H9 (cell line): ENCODE measurements at regions not wholly inside any gene's neighbourhood (a gene's known extent, or its start where the extent isn't known, plus 50 kb on each side); places are given as distances from the start of the nearest gene placed in this dataset.

Source experiments
- DNase-seq: peaks from one replicate; pipeline ENCODE4 v3.0.0-alpha.2; 2017
- H2AFZ ChIP-seq: one replicate; pipeline ENCODE4 v1.6.1; 2013; ENCODE audit warnings: mild to moderate bottlenecking, low read length, control low read depth, moderate library complexity
- H2AK5ac ChIP-seq: 2 replicates; pipeline ENCODE4 v1.6.1; 2013; ENCODE audit warnings: low read length, control low read depth, mixed read lengths; ENCODE audit not compliant: insufficient read length
- H2BK120ac ChIP-seq: one replicate; pipeline ENCODE4 v1.6.1; 2013; ENCODE audit warnings: low read depth, mild to moderate bottlenecking, low read length, control low read depth, inconsistent platforms; ENCODE audit not compliant: poor library complexity, severe bottlenecking
- H2BK12ac ChIP-seq: 2 replicates; pipeline ENCODE4 v1.6.1; 2013; ENCODE audit warnings: low read length, control low read depth, mixed read lengths, low read depth; ENCODE audit not compliant: insufficient read length
- H2BK15ac ChIP-seq: 2 replicates; pipeline ENCODE4 v1.6.1; 2013; ENCODE audit warnings: low read depth, low read length, control low read depth
- H2BK20ac ChIP-seq: one replicate; pipeline ENCODE4 v1.6.1; 2013; ENCODE audit warnings: low read depth, mild to moderate bottlenecking, low read length, control low read depth, inconsistent platforms; ENCODE audit not compliant: poor library complexity, severe bottlenecking
- H2BK5ac ChIP-seq: 2 replicates; pipeline ENCODE4 v1.6.1; 2013; ENCODE audit warnings: low read length, control low read depth, mixed read lengths; ENCODE audit not compliant: insufficient read length
- H3K14ac ChIP-seq: 2 replicates; pipeline ENCODE4 v1.6.1; 2013; ENCODE audit warnings: low read length, control low read depth; ENCODE audit not compliant: insufficient read depth
- H3K18ac ChIP-seq: 2 replicates; pipeline ENCODE4 v1.6.1; 2013; ENCODE audit warnings: low read depth, mild to moderate bottlenecking, mixed read lengths, low read length, control low read depth; ENCODE audit not compliant: insufficient read length
- H3K23ac ChIP-seq: 2 replicates; pipeline ENCODE4 v1.6.1; 2013; ENCODE audit warnings: low read length, control low read depth, mixed read lengths, low read depth; ENCODE audit not compliant: insufficient read length
- H3K23me2 ChIP-seq: 2 replicates; pipeline ENCODE4 v1.6.1; 2013; ENCODE audit warnings: low read depth, mild to moderate bottlenecking, mixed read lengths, low read length, control low read depth; ENCODE audit not compliant: insufficient read length, poor library complexity, severe bottlenecking
- H3K27ac ChIP-seq: 2 replicates; pipeline ENCODE4 v1.5.1; 2013; ENCODE audit warnings: low read length, control low read depth, mixed read lengths, low read depth; ENCODE audit not compliant: insufficient read length
- H3K27me3 ChIP-seq: 2 replicates; pipeline ENCODE4 v1.6.1; 2013; ENCODE audit warnings: low read length, control low read depth, inconsistent platforms; ENCODE audit not compliant: insufficient read depth
- H3K4ac ChIP-seq: 2 replicates; pipeline ENCODE4 v1.6.1; 2013; ENCODE audit warnings: low read depth, mild to moderate bottlenecking, control low read depth, inconsistent platforms, low read length, moderate library complexity
- H3K4me1 ChIP-seq: 2 replicates; pipeline ENCODE4 v1.6.1; 2013; ENCODE audit warnings: low read length, control low read depth, inconsistent platforms; ENCODE audit not compliant: insufficient read depth
- H3K4me2 ChIP-seq: 2 replicates; pipeline ENCODE4 v1.6.1; 2013; ENCODE audit warnings: low read length, control low read depth, mixed read lengths; ENCODE audit not compliant: insufficient read length, insufficient read depth
- H3K56ac ChIP-seq: 2 replicates; pipeline ENCODE4 v1.6.1; 2013; ENCODE audit warnings: low read depth, mild to moderate bottlenecking, mixed read lengths, low read length, control low read depth; ENCODE audit not compliant: insufficient read length
- H3K79me1 ChIP-seq: 2 replicates; pipeline ENCODE4 v1.6.1; 2013; ENCODE audit warnings: low read depth, mild to moderate bottlenecking, moderate library complexity, low read length, control low read depth, inconsistent platforms; ENCODE audit not compliant: insufficient read depth, poor library complexity, severe bottlenecking
- H3K79me2 ChIP-seq: 2 replicates; pipeline ENCODE4 v1.6.1; 2013; ENCODE audit warnings: low read length, control low read depth, inconsistent platforms; ENCODE audit not compliant: insufficient read depth
- H3K9ac ChIP-seq: 2 replicates; pipeline ENCODE4 v1.6.1; 2013; ENCODE audit warnings: low read length, control low read depth, mixed read lengths; ENCODE audit not compliant: insufficient read length; ENCODE audit errors: extremely low read depth
- H3K9me3 ChIP-seq: one replicate; pipeline ENCODE4 v1.6.1; 2013; ENCODE audit warnings: low read depth, low read length, inconsistent platforms; ENCODE audit not compliant: control insufficient read depth
- H3T11ph ChIP-seq: one replicate; pipeline ENCODE4 v1.6.1; 2013; ENCODE audit warnings: mild to moderate bottlenecking, low read length, control low read depth, inconsistent platforms
- H4K20me1 ChIP-seq: one replicate; pipeline ENCODE4 v1.6.1; 2013; ENCODE audit not compliant: control insufficient read depth, insufficient read length, insufficient read depth
- H4K5ac ChIP-seq: 2 replicates; pipeline ENCODE4 v1.6.1; 2013; ENCODE audit warnings: low read depth, mild to moderate bottlenecking, mixed read lengths, low read length, control low read depth; ENCODE audit not compliant: insufficient read length
- H4K8ac ChIP-seq: replicated peaks from 2 replicates; pipeline ENCODE4 v1.6.1; 2013; ENCODE audit warnings: low read length, control low read depth, mixed read lengths, low read depth; ENCODE audit not compliant: insufficient read length
- H4K91ac ChIP-seq: 2 replicates; pipeline ENCODE4 v1.6.1; 2013; ENCODE audit warnings: low read depth, mild to moderate bottlenecking, moderate library complexity, mixed read lengths, low read length, control low read depth; ENCODE audit not compliant: insufficient read length
- H3K27ac Mint-ChIP-seq, 3 experiments: 2 replicates in 2 of 3; 3 replicates in 1 of 3; pipeline ENCODE4 v1.8.0; 2020 to 2021; ENCODE audit warnings: mixed read lengths in 3 of 3, mild to moderate bottlenecking in 1 of 3, moderate library complexity in 1 of 3
- H3K27me3 Mint-ChIP-seq: 2 replicates; pipeline ENCODE4 v1.8.0; 2021; ENCODE audit warnings: low read depth, mild to moderate bottlenecking, moderate library complexity, mixed read lengths
- H3K36me3 Mint-ChIP-seq, 3 experiments: 2 replicates in 2 of 3; 3 replicates in 1 of 3; pipeline ENCODE4 v1.8.0; 2020 to 2021; ENCODE audit warnings: low read depth in 3 of 3, mixed read lengths in 3 of 3; ENCODE audit not compliant: insufficient read depth in 1 of 3
- H3K4me1 Mint-ChIP-seq, 2 experiments: 2 replicates each; pipeline ENCODE4 v1.8.0; 2020; ENCODE audit warnings: mixed read lengths in 2 of 2
- H3K4me3 Mint-ChIP-seq, 2 experiments: 2 replicates in 1 of 2; 3 replicates in 1 of 2; pipeline ENCODE4 v1.8.0; 2020 to 2021; ENCODE audit warnings: mild to moderate bottlenecking in 2 of 2, mixed read lengths in 2 of 2, moderate library complexity in 1 of 2
- H3K9me3 Mint-ChIP-seq, 2 experiments: 2 replicates in 1 of 2; 3 replicates in 1 of 2; pipeline ENCODE4 v1.8.0; 2020; ENCODE audit warnings: mild to moderate bottlenecking in 2 of 2, mixed read lengths in 2 of 2, moderate library complexity in 1 of 2
- WGBS: extraction: QIAGEN DNeasy Blood & Tissue Kit; methylation state at CpG from one replicate; pipeline ENCODE4 v1.1.7; 2013; ENCODE audit warnings: missing lambda C conversion rate, low lambda C conversion rate, mixed read lengths; ENCODE audit not compliant: insufficient read length; ENCODE audit errors: extremely low coverage; 5-methylcytosine and 5-hydroxymethylcytosine counted together
- TF ChIP-seq, protein P1 (sequence below): fragments of 200-600 bp; sonication (generic); conservative IDR thresholded peaks from 3 replicates; pipeline ENCODE4 v1.8.0; 2021; ENCODE audit warnings: antibody characterized with exemption, mild to moderate bottlenecking

DNA sequence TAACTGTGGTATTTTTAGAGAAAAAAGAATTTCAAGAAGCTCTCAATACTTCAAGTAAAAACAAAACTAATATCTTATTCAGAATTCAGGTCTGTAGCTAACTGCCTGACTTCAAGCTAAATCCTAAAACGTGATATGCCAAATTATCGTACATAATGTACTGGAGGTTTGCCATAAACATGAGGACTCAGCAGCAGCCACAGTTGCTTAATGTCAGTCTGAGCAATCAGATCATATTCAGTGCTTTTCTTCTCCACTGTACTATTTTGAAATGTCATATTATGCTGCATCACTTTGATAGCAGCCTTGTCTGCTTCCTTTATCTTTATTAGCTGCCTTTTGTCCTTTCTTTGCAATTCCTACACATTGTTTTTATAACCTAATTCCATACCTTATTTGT is 265.1 kb upstream of the EDNRB start:
- Histone ChIP-seq H4K5ac (no peak overlapping the region), H2BK12ac (no peak overlapping the region), H2BK5ac (no peak overlapping the region), H2AFZ (no peak overlapping the region), H3K27ac (no peak overlapping the region), H2BK20ac (no peak overlapping the region), H3K23ac (no peak overlapping the region), H3K79me2 (no peaks in the 10 kb centered on the region), H3K14ac (no peak overlapping the region), H2AK5ac (no peak overlapping the region), H3T11ph (no peak overlapping the region), H3K56ac (no peak overlapping the region), H4K20me1 (no peaks in the 10 kb centered on the region), H3K27me3 (no peaks in the 10 kb centered on the region), H2BK120ac (no peak overlapping the region), H3K23me2 (no peaks in the 10 kb centered on the region), H4K91ac (no peak overlapping the region), H3K18ac (no peak overlapping the region), H3K4ac (no peak overlapping the region), H3K9me3 (no peaks in the 10 kb centered on the region), H3K4me1 (no peaks in the 10 kb centered on the region), H3K4me2 (no peak overlapping the region), H2BK15ac (no peak overlapping the region), H4K8ac (no peak overlapping the region), H3K9ac (no peak overlapping the region), H3K79me1 (no peaks in the 10 kb centered on the region)
- no peaks in the 10 kb centered on the region for H3K27me3 Mint-ChIP-seq
- no peak overlapping the region for H3K27ac Mint-ChIP-seq
- DNase-seq = no peak
- no CpG with 5 or more reads among the region's 2 CpGs for WGBS
- TF ChIP-seq, protein P1, sequence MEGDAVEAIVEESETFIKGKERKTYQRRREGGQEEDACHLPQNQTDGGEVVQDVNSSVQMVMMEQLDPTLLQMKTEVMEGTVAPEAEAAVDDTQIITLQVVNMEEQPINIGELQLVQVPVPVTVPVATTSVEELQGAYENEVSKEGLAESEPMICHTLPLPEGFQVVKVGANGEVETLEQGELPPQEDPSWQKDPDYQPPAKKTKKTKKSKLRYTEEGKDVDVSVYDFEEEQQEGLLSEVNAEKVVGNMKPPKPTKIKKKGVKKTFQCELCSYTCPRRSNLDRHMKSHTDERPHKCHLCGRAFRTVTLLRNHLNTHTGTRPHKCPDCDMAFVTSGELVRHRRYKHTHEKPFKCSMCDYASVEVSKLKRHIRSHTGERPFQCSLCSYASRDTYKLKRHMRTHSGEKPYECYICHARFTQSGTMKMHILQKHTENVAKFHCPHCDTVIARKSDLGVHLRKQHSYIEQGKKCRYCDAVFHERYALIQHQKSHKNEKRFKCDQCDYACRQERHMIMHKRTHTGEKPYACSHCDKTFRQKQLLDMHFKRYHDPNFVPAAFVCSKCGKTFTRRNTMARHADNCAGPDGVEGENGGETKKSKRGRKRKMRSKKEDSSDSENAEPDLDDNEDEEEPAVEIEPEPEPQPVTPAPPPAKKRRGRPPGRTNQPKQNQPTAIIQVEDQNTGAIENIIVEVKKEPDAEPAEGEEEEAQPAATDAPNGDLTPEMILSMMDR = no peak
- H3K4me3 Mint-ChIP-seq = no peak overlapping the region
- H3K9me3 Mint-ChIP-seq = peaks cover 0 to 2% of the 10 kb centered on the region in 2 experiments; a peak in 1 of 5 replicates
- H3K36me3 Mint-ChIP-seq = no peaks in the 10 kb centered on the region
- H3K4me1 Mint-ChIP-seq = peaks cover 0 to 4% of the 10 kb centered on the region in 2 experiments; a peak in 1 of 4 replicates
